Endothelial cell of umbilical vein (primary cell): ENCODE measurements at regions not wholly inside any gene's neighbourhood (a gene's known extent, or its start where the extent isn't known, plus 50 kb on each side); places are given as distances from the start of the nearest gene placed in this dataset.

Source experiments
- BruUV-seq: library from RNA; stranded (reverse); fragments of 400-500 nt; replicated peaks from 2 replicates; lab custom pipeline; 2021; lab: Mats Ljungman, UMichigan
- CTCF ChIA-PET: fragments of 300-600, 350-600 bp; sonication (Branson Sonifier 250); formaldehyde crosslinking; loops from one replicate; lab custom pipeline; 2021; ENCODE audit warnings: antibody characterized with exemption, inconsistent platforms; lab: Charles Lee
- POLR2A ChIA-PET: fragments of 300-600, 350-600 bp; sonication (Branson Sonifier 250); formaldehyde crosslinking; loops from one replicate; lab custom pipeline; 2021; ENCODE audit warnings: antibody characterized with exemption, inconsistent platforms; lab: Charles Lee
- DNase-seq: peaks from one replicate; pipeline ENCODE4 v3.0.0-alpha.2; 2011; ENCODE audit warnings: low read depth, low spot score
- FAIRE-seq: peaks from 2 replicates; lab custom pipeline; 2011; peaks lifted over from hg19 to GRCh38; lab: Jason Lieb, UNC
- H2AFZ ChIP-seq: 2 replicates; pipeline ENCODE4 v1.6.0; 2012; ENCODE audit warnings: low read depth, low read length, control low read depth, inconsistent platforms
- H3K27ac ChIP-seq: 2 replicates; pipeline ENCODE4 v1.5.1; 2011; ENCODE audit warnings: low read depth, mild to moderate bottlenecking, control low read depth, low read length, moderate library complexity; ENCODE audit not compliant: insufficient read depth
- H3K27me3 ChIP-seq, 2 experiments: 2 replicates each; pipeline versions ENCODE4 v1.6.0 to v1.6.1; 2011; ENCODE audit warnings: low read length in 2 of 2, mixed read lengths in 1 of 2; ENCODE audit not compliant: control insufficient read depth in 2 of 2, insufficient read depth in 2 of 2
- H3K36me3 ChIP-seq, 2 experiments: 2 replicates in 1 of 2; 3 replicates in 1 of 2; pipeline ENCODE4 v1.5.1; 2011; ENCODE audit warnings: low read length in 2 of 2, mild to moderate bottlenecking in 1 of 2, moderate library complexity in 1 of 2; ENCODE audit not compliant: control insufficient read depth in 2 of 2, insufficient read depth in 2 of 2; ENCODE audit errors: extremely low read depth in 1 of 2
- H3K4me1 ChIP-seq: 3 replicates; pipeline ENCODE4 v1.5.1; 2011; ENCODE audit warnings: mild to moderate bottlenecking, low read length; ENCODE audit not compliant: control insufficient read depth, insufficient read depth; ENCODE audit errors: extremely low read depth
- H3K4me2 ChIP-seq: 2 replicates; pipeline ENCODE4 v1.6.1; 2011; ENCODE audit warnings: low read length, control low read depth, mixed read lengths; ENCODE audit not compliant: insufficient read depth
- H3K4me3 ChIP-seq, 3 experiments: fragments of 200-600 bp in 1 of 3; sonication (generic), shearing (Covaris generic) in 1 of 3; replicated peaks in 1 of 3; 2 replicates each; pipeline ENCODE4 v1.5.1; 2011 to 2016; ENCODE audit warnings: control low read depth in 3 of 3, low read length in 3 of 3, mild to moderate bottlenecking in 2 of 3, inconsistent platforms in 1 of 3, low read depth in 1 of 3, moderate library complexity in 1 of 3; ENCODE audit not compliant: insufficient read depth in 1 of 3
- H3K79me2 ChIP-seq: 2 replicates; pipeline ENCODE4 v1.6.0; 2012; ENCODE audit warnings: low read length, inconsistent platforms; ENCODE audit not compliant: control insufficient read depth, insufficient read depth
- H3K9ac ChIP-seq: replicated peaks from 2 replicates; pipeline ENCODE3; 2011; ENCODE audit warnings: low read length, control low read depth; ENCODE audit not compliant: insufficient read depth; ENCODE audit errors: extremely low read depth
- H3K9me1 ChIP-seq: replicated peaks from 3 replicates; pipeline ENCODE4 v1.6.0; 2011; ENCODE audit warnings: mild to moderate bottlenecking, low read length; ENCODE audit not compliant: control insufficient read depth, insufficient read depth; ENCODE audit errors: extremely low read depth
- H3K9me3 ChIP-seq: replicated peaks from 2 replicates; pipeline ENCODE4 v1.5.1; 2012; ENCODE audit warnings: low read length, inconsistent platforms; ENCODE audit not compliant: control insufficient read depth, insufficient read depth
- H4K20me1 ChIP-seq: replicated peaks from 2 replicates; pipeline ENCODE3; 2011; ENCODE audit warnings: mild to moderate bottlenecking, low read length; ENCODE audit not compliant: control insufficient read depth, insufficient read depth; ENCODE audit errors: extremely low read depth
- EZH2 ChIP-seq: IDR thresholded peaks from 2 replicates; pipeline ENCODE4 v1.6.1; 2012; ENCODE audit warnings: borderline replicate concordance, low read depth, mild to moderate bottlenecking, moderate library complexity, low read length, inconsistent platforms; ENCODE audit not compliant: severe bottlenecking
- FOS ChIP-seq: IDR thresholded peaks from 2 replicates; pipeline ENCODE4 v1.6.1; 2011; ENCODE audit warnings: mild to moderate bottlenecking, low read length, moderate library complexity, borderline replicate concordance; ENCODE audit not compliant: insufficient read depth
- GATA2 ChIP-seq: IDR thresholded peaks from 2 replicates; pipeline ENCODE4 v1.7.0; 2011; ENCODE audit warnings: low read depth, mild to moderate bottlenecking, moderate library complexity, mixed read lengths, low read length; ENCODE audit not compliant: insufficient read length, insufficient read depth
- JUN ChIP-seq: IDR thresholded peaks from 2 replicates; pipeline ENCODE4 v1.6.1; 2011; ENCODE audit warnings: borderline replicate concordance, low read depth; ENCODE audit not compliant: insufficient read length, insufficient read depth
- MYC ChIP-seq: IDR thresholded peaks from one replicate; pipeline ENCODE4 v1.6.1; 2011; ENCODE audit warnings: mild to moderate bottlenecking, low read depth, low read length
- POLR2A ChIP-seq: IDR thresholded peaks from 2 replicates; pipeline ENCODE4 v1.6.1; 2012; ENCODE audit warnings: low read depth, mild to moderate bottlenecking, control low read depth, low read length
- POLR2AphosphoS5 ChIP-seq: IDR thresholded peaks from 2 replicates; pipeline ENCODE4 v1.6.1; 2012; ENCODE audit warnings: low read depth, mild to moderate bottlenecking, control low read depth, low read length, moderate library complexity; ENCODE audit not compliant: insufficient read depth
- dilution Hi-C: fragments of 300-500 bp; cut with MboI; formaldehyde crosslinking; loops from one replicate; pipeline ENCODE4 v1.15.0; 2019; ENCODE audit warnings: low sequenced_read_pairs; ENCODE audit not compliant: extremely low pct_ligation_motif_present
- intact Hi-C: fragments of 100-400 bp; cut with micrococcal nuclease; formaldehyde crosslinking; loops from one replicate; pipeline ENCODE4 v1.10.0; 2022
- TF ChIP-seq, protein P1 (sequence below): IDR thresholded peaks from 2 replicates; pipeline ENCODE4 v1.6.1; 2011; ENCODE audit not compliant: insufficient read depth, insufficient read length
- TF ChIP-seq, protein P2 (sequence below), 2 donors: IDR thresholded peaks; 1 replicate in 1 of 2; 2 replicates in 1 of 2; pipeline ENCODE4 v1.5.1; 2011; ENCODE audit warnings: low read length in 2 of 2, mild to moderate bottlenecking in 2 of 2, moderate library complexity in 2 of 2, control low read depth in 1 of 2, inconsistent platforms in 1 of 2, low read depth in 1 of 2; ENCODE audit not compliant: insufficient read depth in 1 of 2; ENCODE audit errors: extremely low read depth in 1 of 2

GRCh38 chr1:222369148-222369547, 178.8 kb downstream of the HHIPL2 start:
- intact Hi-C loops: no loop called here
- POLR2A ChIA-PET: no interaction called here
- Histone ChIP-seq H3K9me1 (no peaks in the 10 kb centered on the region), H3K4me3 (no peak overlapping the region), H3K4me2 (no peak overlapping the region), H3K4me1 (no peaks in the 10 kb centered on the region), H3K27me3 (no peaks in the 10 kb centered on the region), H3K9ac (no peak overlapping the region), H3K27ac (no peak overlapping the region), H2AFZ (no peak overlapping the region), H3K36me3 (no peaks in the 10 kb centered on the region), H3K79me2 (no peaks in the 10 kb centered on the region), H3K9me3 (no peaks in the 10 kb centered on the region), H4K20me1 (no peaks in the 10 kb centered on the region)
- no TSS peak for BruUV-seq
- TF ChIP-seq MYC (no peak), POLR2A (no peak), POLR2AphosphoS5 (no peak), FOS (no peak), GATA2 (no peak), JUN (no peak)
- TF ChIP-seq, protein P1, sequence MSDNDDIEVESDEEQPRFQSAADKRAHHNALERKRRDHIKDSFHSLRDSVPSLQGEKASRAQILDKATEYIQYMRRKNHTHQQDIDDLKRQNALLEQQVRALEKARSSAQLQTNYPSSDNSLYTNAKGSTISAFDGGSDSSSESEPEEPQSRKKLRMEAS: no peak
- FAIRE-seq: no peak
- dilution Hi-C loops: no loop called here
- CTCF ChIA-PET: no interaction called here
- no peak for DNase-seq

DNA sequence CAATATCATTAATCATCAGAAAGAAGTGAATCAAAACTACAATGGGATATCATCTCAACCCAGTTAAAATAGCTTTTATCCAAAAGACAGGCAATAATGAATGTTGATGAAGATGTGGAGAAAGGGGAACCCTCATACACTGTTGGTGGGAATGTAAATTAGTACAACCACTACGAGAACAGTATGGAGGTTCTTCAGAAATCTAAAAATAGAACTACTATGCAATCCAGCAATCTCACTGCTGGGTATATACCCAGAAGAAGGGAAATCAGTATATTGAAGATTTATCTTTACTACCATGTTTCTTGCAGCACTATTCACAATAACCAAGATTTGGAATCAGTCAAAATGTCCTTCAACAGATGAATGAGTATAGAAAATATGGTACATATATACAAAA, 189.8 kb downstream of the HHIPL2 start:
- Histone ChIP-seq H2AFZ (no peak overlapping the region), H3K79me2 (no peaks in the 10 kb centered on the region), H3K9me1 (no peaks in the 10 kb centered on the region), H3K36me3 (no peaks in the 10 kb centered on the region), H3K27me3 (no peaks in the 10 kb centered on the region), H4K20me1 (no peaks in the 10 kb centered on the region), H3K4me3 (no peak overlapping the region), H3K27ac (no peak overlapping the region), H3K4me1 (no peaks in the 10 kb centered on the region), H3K9me3 (no peaks in the 10 kb centered on the region), H3K9ac (no peak overlapping the region), H3K4me2 (no peak overlapping the region)
- dilution Hi-C loops: no loop called here
- ChIA-PET POLR2A (no interaction called here), CTCF (no interaction called here)
- TF ChIP-seq EZH2 (no peak), POLR2A (no peak), GATA2 (no peak), JUN (no peak), POLR2AphosphoS5 (no peak), MYC (no peak), FOS (no peak)
- TF ChIP-seq, protein P2, sequence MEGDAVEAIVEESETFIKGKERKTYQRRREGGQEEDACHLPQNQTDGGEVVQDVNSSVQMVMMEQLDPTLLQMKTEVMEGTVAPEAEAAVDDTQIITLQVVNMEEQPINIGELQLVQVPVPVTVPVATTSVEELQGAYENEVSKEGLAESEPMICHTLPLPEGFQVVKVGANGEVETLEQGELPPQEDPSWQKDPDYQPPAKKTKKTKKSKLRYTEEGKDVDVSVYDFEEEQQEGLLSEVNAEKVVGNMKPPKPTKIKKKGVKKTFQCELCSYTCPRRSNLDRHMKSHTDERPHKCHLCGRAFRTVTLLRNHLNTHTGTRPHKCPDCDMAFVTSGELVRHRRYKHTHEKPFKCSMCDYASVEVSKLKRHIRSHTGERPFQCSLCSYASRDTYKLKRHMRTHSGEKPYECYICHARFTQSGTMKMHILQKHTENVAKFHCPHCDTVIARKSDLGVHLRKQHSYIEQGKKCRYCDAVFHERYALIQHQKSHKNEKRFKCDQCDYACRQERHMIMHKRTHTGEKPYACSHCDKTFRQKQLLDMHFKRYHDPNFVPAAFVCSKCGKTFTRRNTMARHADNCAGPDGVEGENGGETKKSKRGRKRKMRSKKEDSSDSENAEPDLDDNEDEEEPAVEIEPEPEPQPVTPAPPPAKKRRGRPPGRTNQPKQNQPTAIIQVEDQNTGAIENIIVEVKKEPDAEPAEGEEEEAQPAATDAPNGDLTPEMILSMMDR (IDR thresholded peaks at IDR 0.05; ENCODE audit: extremely low read depth in 1 of 2, insufficient read depth in 1 of 2, low read depth in 1 of 2, low read length in 2 of 2): no peak
- TF ChIP-seq, protein P1: no peak
- no peak for DNase-seq
- no TSS peak for BruUV-seq
- intact Hi-C loops: no loop called here
- no peak for FAIRE-seq
